Keratinocyte (primary cell): ENCODE measurements at regions not wholly inside any gene's neighbourhood (a gene's known extent, or its start where the extent isn't known, plus 50 kb on each side); places are given as distances from the start of the nearest gene placed in this dataset.

ENCODE experiments used
- EZH2 ChIP-seq: IDR thresholded peaks from one replicate; pipeline ENCODE4 v1.6.1; 2012; ENCODE audit warnings: inconsistent platforms, mild to moderate bottlenecking, low read length, moderate library complexity
- TF ChIP-seq, protein P1 (sequence below), 3 experiments: IDR thresholded peaks in 1 of 3; conservative IDR thresholded peaks in 1 of 3; optimal IDR thresholded peaks in 1 of 3; 2 replicates in 2 of 3; 3 replicates in 1 of 3; pipeline versions ENCODE3 to v1.5.1; 2011; ENCODE audit warnings: low read length in 3 of 3, mild to moderate bottlenecking in 3 of 3, moderate library complexity in 2 of 3, control low read depth in 1 of 3, inconsistent platforms in 1 of 3; ENCODE audit not compliant: insufficient read depth in 2 of 3; ENCODE audit errors: extremely low read depth in 1 of 3

DNA sequence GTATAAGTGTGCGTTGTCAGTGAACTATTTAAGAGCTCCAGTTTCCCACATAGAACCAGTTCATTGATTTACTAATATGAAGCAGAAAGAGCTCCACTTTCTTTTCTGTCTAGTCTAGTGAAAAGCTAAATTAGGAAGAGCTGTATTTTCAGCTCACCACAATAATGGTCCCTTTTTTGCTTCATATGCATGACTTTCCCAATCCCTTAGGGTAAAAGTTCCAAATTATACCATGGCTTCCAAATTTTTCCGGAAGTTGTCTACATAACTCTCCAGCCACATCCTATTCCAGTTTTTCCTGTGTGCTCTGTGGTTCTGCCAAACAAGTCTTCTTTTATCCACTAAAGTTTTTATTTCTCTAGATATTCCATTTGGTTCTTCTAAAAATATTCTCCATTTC lies 685.2 kb downstream of the REEP3 start:
- TF ChIP-seq, protein P1, sequence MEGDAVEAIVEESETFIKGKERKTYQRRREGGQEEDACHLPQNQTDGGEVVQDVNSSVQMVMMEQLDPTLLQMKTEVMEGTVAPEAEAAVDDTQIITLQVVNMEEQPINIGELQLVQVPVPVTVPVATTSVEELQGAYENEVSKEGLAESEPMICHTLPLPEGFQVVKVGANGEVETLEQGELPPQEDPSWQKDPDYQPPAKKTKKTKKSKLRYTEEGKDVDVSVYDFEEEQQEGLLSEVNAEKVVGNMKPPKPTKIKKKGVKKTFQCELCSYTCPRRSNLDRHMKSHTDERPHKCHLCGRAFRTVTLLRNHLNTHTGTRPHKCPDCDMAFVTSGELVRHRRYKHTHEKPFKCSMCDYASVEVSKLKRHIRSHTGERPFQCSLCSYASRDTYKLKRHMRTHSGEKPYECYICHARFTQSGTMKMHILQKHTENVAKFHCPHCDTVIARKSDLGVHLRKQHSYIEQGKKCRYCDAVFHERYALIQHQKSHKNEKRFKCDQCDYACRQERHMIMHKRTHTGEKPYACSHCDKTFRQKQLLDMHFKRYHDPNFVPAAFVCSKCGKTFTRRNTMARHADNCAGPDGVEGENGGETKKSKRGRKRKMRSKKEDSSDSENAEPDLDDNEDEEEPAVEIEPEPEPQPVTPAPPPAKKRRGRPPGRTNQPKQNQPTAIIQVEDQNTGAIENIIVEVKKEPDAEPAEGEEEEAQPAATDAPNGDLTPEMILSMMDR (optimal IDR thresholded peaks at IDR 0.05 in 1 of 3, IDR thresholded peaks at IDR 0.05 in 1 of 3, conservative IDR thresholded peaks at IDR 0.05 in 1 of 3; ENCODE audit: extremely low read depth in 1 of 3, insufficient read depth in 2 of 3, low read length in 3 of 3), result no peak
- no peak for TF ChIP-seq EZH2
